ENCODE measurements at regions not wholly inside any gene's neighbourhood (a gene's known extent, or its start where the extent isn't known, plus 50 kb on each side); places are given as distances from the start of the nearest gene placed in this dataset.

DNA sequence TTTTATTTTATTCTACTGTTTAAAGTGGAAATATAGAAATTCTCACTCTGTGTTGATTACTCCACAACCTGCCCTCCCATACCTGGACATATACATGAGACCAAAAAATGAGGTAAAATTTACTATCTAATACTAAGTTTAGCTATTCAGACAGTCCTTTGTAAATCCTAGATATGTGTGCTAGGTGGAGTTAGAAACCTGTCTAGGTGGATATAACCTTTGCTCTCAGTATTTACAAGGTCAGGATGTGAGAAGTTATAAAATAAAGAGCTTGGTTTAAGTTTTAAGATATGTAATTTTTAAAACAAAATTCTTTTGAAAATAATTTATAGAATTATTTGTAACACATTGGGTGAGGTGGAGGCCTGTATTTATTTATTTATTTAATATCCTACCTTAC, 221.5 kb downstream of the PCDH7 start:
- no peaks in the 10 kb centered on the region for H3K36me3 Mint-ChIP-seq (ENCODE audit: insufficient read depth in 1 of 3, low read depth in 3 of 3)
- no peak overlapping the region for H2BK120ac ChIP-seq (ENCODE audit: low read depth, low read length, poor library complexity, severe bottlenecking)

More for the DNA sequence above, 221.5 kb downstream of the PCDH7 start:
- Histone ChIP-seq H2BK5ac (ENCODE audit: insufficient read length, low read length) (no peak overlapping the region), H4K20me1 (ENCODE audit: control insufficient read depth, insufficient read depth, insufficient read length) (no peaks in the 10 kb centered on the region), H3K9me3 (ENCODE audit: control insufficient read depth, low read depth, low read length) (no peaks in the 10 kb centered on the region), H3K27ac (ENCODE audit: insufficient read length, low read depth, low read length) (no peak overlapping the region), H4K8ac (replicated peaks; ENCODE audit: insufficient read length, low read depth, low read length) (no peak overlapping the region), H3K4me2 (ENCODE audit: insufficient read depth, insufficient read length, low read length) (no peak overlapping the region), H2BK12ac (ENCODE audit: insufficient read length, low read depth, low read length) (no peak overlapping the region), H4K5ac (ENCODE audit: insufficient read length, low read depth, low read length) (no peak overlapping the region), H2AFZ (ENCODE audit: low read length) (no peak overlapping the region), H3K9ac (ENCODE audit: extremely low read depth, insufficient read length, low read length) (no peak overlapping the region), H3K4me1 (ENCODE audit: insufficient read depth, low read length) (no peaks in the 10 kb centered on the region), H3K23me2 (ENCODE audit: insufficient read length, low read depth, low read length, poor library complexity, severe bottlenecking) (no peaks in the 10 kb centered on the region), H2BK15ac (ENCODE audit: low read depth, low read length) (no peak overlapping the region), H3K14ac (ENCODE audit: insufficient read depth, low read length) (no peak overlapping the region), H3K4ac (ENCODE audit: low read depth, low read length) (no peak overlapping the region), H3T11ph (ENCODE audit: low read length) (no peak overlapping the region), H3K79me1 (ENCODE audit: insufficient read depth, low read depth, low read length, poor library complexity, severe bottlenecking) (no peaks in the 10 kb centered on the region), H4K91ac (ENCODE audit: insufficient read length, low read depth, low read length) (no peak overlapping the region), H3K27me3 (ENCODE audit: insufficient read depth, low read length) (no peaks in the 10 kb centered on the region), H2AK5ac (ENCODE audit: insufficient read length, low read length) (no peak overlapping the region), H3K23ac (ENCODE audit: insufficient read length, low read depth, low read length) (no peak overlapping the region), H3K79me2 (ENCODE audit: insufficient read depth, low read length) (no peaks in the 10 kb centered on the region), H3K18ac (ENCODE audit: insufficient read length, low read depth, low read length) (no peak overlapping the region), H2BK20ac (ENCODE audit: low read depth, low read length, poor library complexity, severe bottlenecking) (no peak overlapping the region), H3K56ac (ENCODE audit: insufficient read length, low read depth, low read length) (no peak overlapping the region)
- no peak overlapping the region for H3K4me3 Mint-ChIP-seq
- no peak overlapping the region for H3K27ac Mint-ChIP-seq
- DNase-seq: no peak
- TF ChIP-seq CTCF (conservative IDR thresholded peaks at IDR 0.05): no peak
- no peaks in the 10 kb centered on the region for H3K27me3 Mint-ChIP-seq (ENCODE audit: low read depth)
- peaks cover 8% of the 10 kb centered on the region in 2 experiments for H3K4me1 Mint-ChIP-seq
- H3K9me3 Mint-ChIP-seq: no peaks in the 10 kb centered on the region

Data from H9 (cell line).